Astrocyte of the cerebellum (primary cell): ENCODE measurements at regions not wholly inside any gene's neighbourhood (a gene's known extent, or its start where the extent isn't known, plus 50 kb on each side); places are given as distances from the start of the nearest gene placed in this dataset.

ENCODE experiments used
- DNase-seq: peaks from one replicate; pipeline ENCODE4 v3.0.0-alpha.2; 2011; ENCODE audit warnings: low read depth
- H3K4me3 ChIP-seq: 2 replicates; pipeline ENCODE4 v1.5.1; 2011; ENCODE audit warnings: mild to moderate bottlenecking, low read depth, low read length, moderate library complexity
- CTCF ChIP-seq: IDR thresholded peaks from 2 replicates; pipeline ENCODE4 v1.5.1; 2012; ENCODE audit warnings: low read length, low read depth, moderate library complexity, mild to moderate bottlenecking; ENCODE audit errors: missing control alignments
- in situ Hi-C: cut with HindIII; loops from 2 replicates; pipeline ENCODE4 v1.10.0; 2017; ENCODE audit warnings: low sequenced_read_pairs

- peak; percentile 88 for DNase-seq
- in situ Hi-C loops: no loop called here
- TF ChIP-seq CTCF: no peak
- no peak overlapping the region for H3K4me3 ChIP-seq
Measured at GRCh38 chr3:78116874-78117273, 1077.0 kb downstream of the ROBO2 start.

- no peak for TF ChIP-seq CTCF
- DNase-seq: no peak
- H3K4me3 ChIP-seq: no peak overlapping the region
- in situ Hi-C loops: no loop called here
Measured at GRCh38 chr3:78123058-78123457, 1083.2 kb downstream of the ROBO2 start.

GRCh38 chr3:78129707-78130106 is 1089.8 kb downstream of the ROBO2 start:
- no peak for TF ChIP-seq CTCF
- no peak for DNase-seq
- H3K4me3 ChIP-seq: no peak overlapping the region
- in situ Hi-C loops: no loop called here

GRCh38 chr3:78130741-78131290 is 1090.9 kb downstream of the ROBO2 start:
- no peak overlapping the region for H3K4me3 ChIP-seq
- no peak for TF ChIP-seq CTCF
- DNase-seq: no peak
- in situ Hi-C loops: no loop called here

GRCh38 chr3:78134496-78134895 is 1094.6 kb downstream of the ROBO2 start:
- no peak for TF ChIP-seq CTCF
- no peak for DNase-seq
- in situ Hi-C loops: no loop called here
- H3K4me3 ChIP-seq: no peak overlapping the region

- in situ Hi-C loops: no loop called here
- H3K4me3 ChIP-seq: no peak overlapping the region
- TF ChIP-seq CTCF: no peak
- no peak for DNase-seq
Measured at GRCh38 chr3:78139166-78139565, 1099.3 kb downstream of the ROBO2 start.

- DNase-seq: no peak
- TF ChIP-seq CTCF: peak; percentile 22
- H3K4me3 ChIP-seq: no peak overlapping the region
- in situ Hi-C loops: no loop called here
Measured at GRCh38 chr3:78140274-78140673, 1100.4 kb downstream of the ROBO2 start.
